ENCODE measurements at regions not wholly inside any gene's neighbourhood (a gene's known extent, or its start where the extent isn't known, plus 50 kb on each side); places are given as distances from the start of the nearest gene placed in this dataset.

DNA sequence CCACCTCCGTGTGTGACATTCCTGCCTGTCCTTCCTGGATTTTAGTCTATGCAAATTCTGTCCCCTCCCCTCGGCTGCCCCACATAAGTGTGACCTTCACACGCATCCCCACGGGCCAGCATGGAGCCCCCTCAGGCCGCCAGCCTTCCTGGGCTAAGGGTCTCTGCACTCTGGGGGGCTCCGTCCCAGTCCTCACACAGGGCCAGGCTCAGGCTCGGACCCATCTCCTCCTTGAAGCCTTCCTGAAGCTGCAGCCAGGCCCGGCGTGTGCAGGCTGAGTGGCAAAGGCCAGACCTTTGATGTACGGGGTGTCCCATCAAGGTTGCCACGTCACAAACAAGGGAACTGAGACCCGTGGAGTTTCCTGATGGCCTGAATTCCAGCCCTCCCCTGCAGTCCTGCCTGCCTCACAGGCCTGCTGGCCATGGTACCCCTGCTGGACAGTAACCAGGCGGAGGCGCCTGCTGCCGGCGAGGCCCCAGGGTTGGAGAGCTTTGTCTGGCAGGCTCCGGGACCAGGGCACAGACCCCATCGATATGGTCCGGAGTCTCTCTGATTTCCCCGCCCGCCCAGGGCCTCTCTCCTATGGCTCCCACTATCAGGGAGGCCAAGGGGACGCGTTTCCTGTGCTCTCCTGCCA lies 791.7 kb downstream of the BRD1 start:
- H3K27ac ChIP-seq (ENCODE audit: low read length): no peak overlapping the region
- H3K36me3 ChIP-seq (replicated peaks; ENCODE audit: insufficient read depth, low read length): no peaks in the 10 kb centered on the region
- H3F3A ChIP-seq (ENCODE audit: insufficient read depth, low read length): no peaks in the 10 kb centered on the region
- H3K79me2 ChIP-seq (ENCODE audit: low read length): no peaks in the 10 kb centered on the region
- no peak for DNase-seq
- no peak overlapping the region for H3K9ac ChIP-seq (ENCODE audit: low read length)
- H3K4me1 ChIP-seq (ENCODE audit: low read length): no peaks in the 10 kb centered on the region
- no peak overlapping the region for H2AFZ ChIP-seq (ENCODE audit: low read length)
- H3K4me3 ChIP-seq (ENCODE audit: low read length): no peak overlapping the region
- H4K20me1 ChIP-seq (ENCODE audit: insufficient read depth, low read length): no peaks in the 10 kb centered on the region
- TF ChIP-seq, protein P1, sequence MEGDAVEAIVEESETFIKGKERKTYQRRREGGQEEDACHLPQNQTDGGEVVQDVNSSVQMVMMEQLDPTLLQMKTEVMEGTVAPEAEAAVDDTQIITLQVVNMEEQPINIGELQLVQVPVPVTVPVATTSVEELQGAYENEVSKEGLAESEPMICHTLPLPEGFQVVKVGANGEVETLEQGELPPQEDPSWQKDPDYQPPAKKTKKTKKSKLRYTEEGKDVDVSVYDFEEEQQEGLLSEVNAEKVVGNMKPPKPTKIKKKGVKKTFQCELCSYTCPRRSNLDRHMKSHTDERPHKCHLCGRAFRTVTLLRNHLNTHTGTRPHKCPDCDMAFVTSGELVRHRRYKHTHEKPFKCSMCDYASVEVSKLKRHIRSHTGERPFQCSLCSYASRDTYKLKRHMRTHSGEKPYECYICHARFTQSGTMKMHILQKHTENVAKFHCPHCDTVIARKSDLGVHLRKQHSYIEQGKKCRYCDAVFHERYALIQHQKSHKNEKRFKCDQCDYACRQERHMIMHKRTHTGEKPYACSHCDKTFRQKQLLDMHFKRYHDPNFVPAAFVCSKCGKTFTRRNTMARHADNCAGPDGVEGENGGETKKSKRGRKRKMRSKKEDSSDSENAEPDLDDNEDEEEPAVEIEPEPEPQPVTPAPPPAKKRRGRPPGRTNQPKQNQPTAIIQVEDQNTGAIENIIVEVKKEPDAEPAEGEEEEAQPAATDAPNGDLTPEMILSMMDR (IDR thresholded peaks at IDR 0.05; ENCODE audit: low read length): no peak
- TF ChIP-seq EZH2 (optimal IDR thresholded peaks at IDR 0.05; ENCODE audit: low read depth, low read length) (no peak), EZH2phosphoT487 (IDR thresholded peaks at IDR 0.05; ENCODE audit: low read length) (no peak)
- no peaks in the 10 kb centered on the region for H3K9me2 ChIP-seq (replicated peaks; ENCODE audit: insufficient read depth, low read length)
- no peak overlapping the region for H3K4me2 ChIP-seq (ENCODE audit: low read depth, low read length)
- H3K27me3 ChIP-seq (replicated peaks; ENCODE audit: insufficient read depth, low read length): peaks cover 61% of the 10 kb centered on the region
- no peaks in the 10 kb centered on the region for H3K9me3 ChIP-seq (replicated peaks; ENCODE audit: insufficient read depth, low read length)

DNA sequence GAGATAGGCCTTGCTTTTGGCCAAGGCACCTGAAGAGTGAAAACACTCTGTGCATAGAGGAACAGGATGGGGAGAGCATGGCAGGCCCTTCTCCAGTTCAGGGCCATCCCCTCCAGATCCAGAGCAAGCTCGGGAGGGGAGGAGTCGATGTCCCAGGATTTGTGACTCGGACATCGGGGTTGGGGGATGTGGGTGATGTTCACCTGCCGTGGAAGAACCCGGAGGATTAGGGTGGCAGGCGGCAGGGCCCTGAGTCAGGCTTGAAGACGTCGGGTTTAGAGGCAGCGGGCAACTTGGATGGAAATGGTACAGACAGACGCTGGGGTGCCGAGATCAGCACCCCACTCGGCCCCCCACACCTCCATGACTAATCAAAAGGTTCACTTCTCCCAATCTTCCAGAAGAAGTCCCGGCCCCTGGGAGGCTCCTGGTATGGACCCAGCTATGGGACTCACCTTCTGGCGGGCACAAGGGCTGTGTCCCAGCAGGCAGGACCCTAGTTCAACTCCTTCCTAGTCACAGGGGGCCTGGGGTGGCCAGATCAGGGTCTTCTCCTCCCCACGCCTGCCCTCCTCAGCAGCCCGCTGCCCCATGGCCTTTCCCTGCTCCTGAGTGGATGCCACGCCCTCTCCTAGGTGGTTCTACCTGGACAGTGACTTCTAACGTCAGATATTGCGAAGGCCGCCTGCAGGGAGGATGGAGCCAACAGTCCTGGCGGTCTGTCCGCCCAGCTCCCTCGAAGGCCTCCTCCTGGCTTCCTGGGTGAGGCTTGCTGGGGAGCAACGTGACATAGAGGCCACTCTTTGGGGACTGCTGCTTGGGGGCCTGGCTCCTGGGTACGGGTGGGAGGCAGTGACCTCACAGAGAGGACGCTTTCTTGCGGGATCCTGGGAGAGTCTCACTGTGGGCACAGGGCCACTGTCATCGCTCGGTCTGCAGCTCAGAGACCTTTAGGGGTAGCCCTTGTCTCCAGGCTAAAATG lies 792.5 kb downstream of the BRD1 start:
- H3K4me1 ChIP-seq (ENCODE audit: low read length): no peaks in the 10 kb centered on the region
- H3K27me3 ChIP-seq (replicated peaks; ENCODE audit: insufficient read depth, low read length): peaks cover 58% of the 10 kb centered on the region
- H3K79me2 ChIP-seq (ENCODE audit: low read length): no peaks in the 10 kb centered on the region
- H3K9me3 ChIP-seq (replicated peaks; ENCODE audit: insufficient read depth, low read length): no peaks in the 10 kb centered on the region
- no peak overlapping the region for H3K4me2 ChIP-seq (ENCODE audit: low read depth, low read length)
- no peak for DNase-seq
- no peaks in the 10 kb centered on the region for H4K20me1 ChIP-seq (ENCODE audit: insufficient read depth, low read length)
- no peak overlapping the region for H3K4me3 ChIP-seq (ENCODE audit: low read length)
- no peaks in the 10 kb centered on the region for H3K36me3 ChIP-seq (replicated peaks; ENCODE audit: insufficient read depth, low read length)
- no peak for TF ChIP-seq EZH2phosphoT487 (IDR thresholded peaks at IDR 0.05; ENCODE audit: low read length)
- TF ChIP-seq, protein P1 (IDR thresholded peaks at IDR 0.05; ENCODE audit: low read length): no peak
- no peak for TF ChIP-seq EZH2 (optimal IDR thresholded peaks at IDR 0.05; ENCODE audit: low read depth, low read length)
- no peak overlapping the region for H2AFZ ChIP-seq (ENCODE audit: low read length)
- no peaks in the 10 kb centered on the region for H3F3A ChIP-seq (ENCODE audit: insufficient read depth, low read length)
- H3K9ac ChIP-seq (ENCODE audit: low read length): no peak overlapping the region
- H3K27ac ChIP-seq (ENCODE audit: low read length): no peak overlapping the region
- H3K9me2 ChIP-seq (replicated peaks; ENCODE audit: insufficient read depth, low read length): no peaks in the 10 kb centered on the region

DNA sequence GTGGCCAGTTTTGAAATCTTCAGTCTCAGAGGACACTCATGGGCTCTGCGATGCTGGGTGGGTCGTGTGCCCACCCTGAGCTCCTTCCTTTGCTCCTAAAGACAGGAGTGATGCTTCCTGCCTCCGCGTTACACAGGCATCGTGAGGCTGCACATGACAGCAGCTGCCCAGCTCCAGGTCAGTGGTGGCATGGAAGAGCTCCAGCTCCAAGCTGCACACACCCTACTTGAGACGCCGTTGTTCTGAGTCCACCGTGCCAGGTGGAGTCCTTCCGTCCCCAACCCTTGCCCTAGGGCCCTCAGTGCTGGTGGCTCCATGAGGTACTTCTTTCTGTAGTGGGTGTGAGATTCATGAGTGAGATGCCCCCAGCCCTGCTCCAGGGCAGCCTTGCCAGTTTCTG lies 794.1 kb downstream of the BRD1 start:
- Histone ChIP-seq H3K4me1 (ENCODE audit: low read length) (no peaks in the 10 kb centered on the region), H3K27ac (ENCODE audit: low read length) (no peak overlapping the region), H3K4me2 (ENCODE audit: low read depth, low read length) (no peak overlapping the region), H3F3A (ENCODE audit: insufficient read depth, low read length) (no peaks in the 10 kb centered on the region), H3K27me3 (replicated peaks; ENCODE audit: insufficient read depth, low read length) (peaks cover 52% of the 10 kb centered on the region), H3K36me3 (replicated peaks; ENCODE audit: insufficient read depth, low read length) (no peaks in the 10 kb centered on the region), H3K4me3 (ENCODE audit: low read length) (no peak overlapping the region), H4K20me1 (ENCODE audit: insufficient read depth, low read length) (no peaks in the 10 kb centered on the region), H3K9me2 (replicated peaks; ENCODE audit: insufficient read depth, low read length) (no peaks in the 10 kb centered on the region), H3K9ac (ENCODE audit: low read length) (no peak overlapping the region), H3K79me2 (ENCODE audit: low read length) (no peaks in the 10 kb centered on the region), H2AFZ (ENCODE audit: low read length) (no peak overlapping the region), H3K9me3 (replicated peaks; ENCODE audit: insufficient read depth, low read length) (no peaks in the 10 kb centered on the region)
- TF ChIP-seq EZH2 (optimal IDR thresholded peaks at IDR 0.05; ENCODE audit: low read depth, low read length) (no peak), EZH2phosphoT487 (IDR thresholded peaks at IDR 0.05; ENCODE audit: low read length) (no peak)
- TF ChIP-seq, protein P1 (IDR thresholded peaks at IDR 0.05; ENCODE audit: low read length): no peak
- no peak for DNase-seq

Data from MM.1S (cell line).